ENCODE measurements at regions not wholly inside any gene's neighbourhood (a gene's known extent, or its start where the extent isn't known, plus 50 kb on each side); places are given as distances from the start of the nearest gene placed in this dataset.

- TF ChIP-seq CTCF (IDR thresholded peaks at IDR 0.05) (no peak), POLR2AphosphoS5 (IDR thresholded peaks at IDR 0.05; ENCODE audit: low read depth, low read length) (no peak), REST (IDR thresholded peaks at IDR 0.05; ENCODE audit: insufficient read depth in 1 of 2, low read depth in 2 of 2, low read length in 1 of 2) (no peak), SIN3A (IDR thresholded peaks at IDR 0.05; ENCODE audit: borderline replicate concordance, insufficient read depth, low read depth, low read length) (no peak)
These were observed 86.1 kb upstream of the PBX1 start for GRCh38 chr1:164472841-164473240.
